Umbilical cord (tissue), 1 donor: ENCODE measurements at regions not wholly inside any gene's neighbourhood (a gene's known extent, or its start where the extent isn't known, plus 50 kb on each side); places are given as distances from the start of the nearest gene placed in this dataset.
A peak's percentile ranks its signal among the peaks of the same experiment; 100 is the strongest.
"Not testable (repeated sequence)": the region's sequence is repeated elsewhere in the genome, so short reads cannot be mapped to it uniquely, and the experiment has no call there.

Source experiments
- DNase-seq: peaks from one replicate; pipeline ENCODE4 v3.0.0-alpha.2; 2015; ENCODE audit warnings: low spot score

DNA sequence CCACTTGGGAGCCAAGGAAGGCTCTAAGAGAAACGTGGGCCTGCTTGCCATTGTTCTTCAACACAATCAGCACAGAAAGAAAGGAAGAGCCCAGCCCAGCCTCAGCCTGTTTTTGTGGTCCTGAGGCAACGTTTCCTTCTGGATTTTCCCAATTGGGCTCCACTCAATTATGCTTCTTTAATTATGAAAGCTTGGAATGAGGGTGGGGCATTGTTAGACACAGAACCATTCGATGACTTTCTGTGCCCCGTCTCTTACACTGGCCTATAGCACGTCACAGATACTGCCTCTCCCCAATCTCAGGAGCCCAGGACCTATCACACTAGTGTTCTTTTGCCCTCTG, 207.4 kb downstream of the ZFP36L2 start:
- no peak for DNase-seq

DNA sequence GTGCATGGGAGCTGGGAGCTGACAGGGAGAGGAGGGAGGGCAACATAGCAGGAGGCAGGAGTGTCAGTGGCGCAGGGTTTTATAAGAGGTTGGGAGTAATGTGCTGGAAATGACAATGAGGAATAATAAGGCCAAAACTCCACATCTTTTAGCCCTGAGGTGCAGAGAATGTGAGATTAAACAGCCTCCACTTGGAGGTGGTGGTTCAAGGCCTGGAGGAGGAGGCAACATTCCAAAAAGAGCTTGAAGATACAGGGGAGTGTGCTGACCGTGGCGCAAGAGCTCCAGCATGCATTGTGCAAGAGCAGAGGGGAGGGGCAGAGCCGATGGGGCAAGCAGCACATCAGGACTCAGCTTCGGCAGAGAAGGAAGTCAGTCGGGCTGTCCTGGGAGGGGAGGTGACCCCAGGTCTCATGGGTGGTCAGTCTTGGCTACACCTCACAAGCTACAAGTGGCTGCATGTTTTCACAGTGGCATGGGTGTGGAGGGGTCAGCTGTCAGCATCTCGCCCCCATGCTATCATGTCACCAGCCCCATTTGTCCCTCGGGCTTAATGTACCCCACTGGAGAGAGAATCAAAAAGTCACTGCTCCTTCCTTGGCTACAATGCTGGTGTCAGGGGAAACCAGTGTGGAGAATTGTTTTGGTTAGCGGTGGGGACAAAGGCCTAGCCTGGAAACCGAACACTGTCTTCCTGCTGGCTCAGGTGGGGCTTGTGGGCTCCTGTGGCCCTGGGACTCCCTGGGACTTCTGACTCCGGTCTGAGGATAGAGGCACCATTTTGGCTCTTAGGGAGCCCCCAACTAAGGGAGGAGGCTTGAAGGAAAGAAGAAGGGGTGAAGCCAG, 208.0 kb downstream of the ZFP36L2 start:
- peak; percentile 95 for DNase-seq

DNA sequence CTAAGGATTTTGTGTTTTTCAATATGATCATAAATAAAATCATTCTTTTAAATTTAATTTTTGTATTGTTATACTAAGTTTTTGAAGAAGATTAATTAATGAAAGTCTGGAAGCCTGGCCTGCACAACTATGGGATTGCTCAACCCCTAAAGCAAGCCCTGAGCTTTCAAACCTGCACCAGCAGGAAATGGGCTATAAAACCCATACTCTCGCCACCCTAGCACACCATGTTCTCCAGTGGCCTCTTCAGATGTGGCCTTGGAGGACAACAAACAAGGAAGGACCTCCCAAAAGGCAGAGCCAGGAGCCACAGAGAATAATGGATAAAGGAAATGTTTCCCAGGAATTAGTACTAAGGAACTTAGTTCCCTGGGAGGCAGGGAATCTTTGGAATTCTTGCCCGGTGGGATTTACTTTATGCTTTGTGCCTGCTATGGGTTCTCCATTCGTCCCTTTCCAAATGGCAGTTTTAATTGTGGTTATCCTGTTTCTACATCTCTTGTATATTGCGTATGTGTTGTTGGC, 212.5 kb downstream of the ZFP36L2 start:
- no peak for DNase-seq

DNA sequence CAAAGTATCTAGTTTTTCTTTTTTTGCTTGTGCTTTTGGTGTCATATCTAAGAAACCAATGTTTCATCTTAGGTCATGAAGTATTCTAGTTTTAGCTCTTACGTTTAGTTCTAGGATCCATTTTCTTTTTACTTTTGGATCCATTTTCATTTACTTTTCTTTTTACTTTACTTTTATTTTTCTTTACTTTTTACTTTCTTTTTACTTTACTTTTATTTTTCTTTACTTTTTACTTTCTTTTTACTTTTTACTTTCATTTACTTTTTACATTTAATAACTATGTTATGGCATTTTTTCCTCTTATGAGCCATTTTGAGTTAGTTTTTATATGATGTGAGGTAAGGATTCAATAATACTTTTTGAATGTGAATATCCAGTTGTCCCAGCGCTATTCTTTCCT, 213.4 kb downstream of the ZFP36L2 start:
- no peak for DNase-seq

DNA sequence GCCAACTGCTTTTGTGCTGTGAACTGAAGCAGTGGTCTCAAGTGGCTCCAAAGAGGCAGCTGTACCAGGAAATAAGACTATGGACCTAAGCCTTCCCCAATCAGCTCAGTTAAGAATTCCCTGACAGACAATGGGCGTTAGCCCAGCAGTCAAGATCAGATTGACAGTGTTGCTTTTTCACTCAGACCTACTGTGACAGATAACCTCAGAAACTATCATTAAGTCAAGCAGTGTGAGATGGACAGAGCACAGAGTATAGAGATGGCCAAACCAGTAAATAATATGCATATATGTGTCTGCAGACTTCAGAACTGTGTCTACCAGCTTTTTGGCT, 215.3 kb downstream of the ZFP36L2 start:
- no peak for DNase-seq

DNA sequence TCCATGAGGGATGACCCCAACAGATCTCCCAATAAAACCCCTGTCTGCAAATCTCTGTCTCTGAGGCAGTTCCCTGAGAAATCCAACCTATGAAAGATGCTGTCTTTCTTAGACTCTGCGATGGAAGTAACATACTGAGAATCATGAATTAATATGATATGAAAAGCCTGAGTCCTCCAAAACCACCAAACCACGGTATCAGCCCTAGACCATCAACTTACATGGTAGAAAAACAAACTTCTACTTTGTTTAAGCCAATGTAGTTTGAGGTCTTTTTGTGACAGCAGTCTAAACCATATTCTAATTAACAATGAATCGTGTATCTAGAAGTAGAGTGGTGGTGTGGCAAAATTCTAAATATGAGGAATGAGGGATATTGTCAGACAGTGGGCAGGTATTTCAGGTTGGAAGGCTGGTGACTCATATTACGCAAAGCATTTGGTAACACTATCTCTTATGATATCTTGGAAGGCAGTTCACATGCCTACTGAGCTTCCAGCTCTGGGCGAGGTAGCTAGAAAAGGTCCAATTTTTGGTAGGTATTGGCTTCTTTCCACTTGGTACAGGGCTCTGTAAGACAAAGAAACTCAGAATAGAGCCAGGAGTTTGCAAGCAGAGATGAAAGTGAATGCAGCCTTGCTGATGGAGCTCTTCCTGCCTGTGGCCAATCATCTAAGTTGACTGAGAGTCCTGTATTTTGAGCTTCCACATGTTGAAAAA, 215.8 kb downstream of the ZFP36L2 start:
- DNase-seq = no peak

DNA sequence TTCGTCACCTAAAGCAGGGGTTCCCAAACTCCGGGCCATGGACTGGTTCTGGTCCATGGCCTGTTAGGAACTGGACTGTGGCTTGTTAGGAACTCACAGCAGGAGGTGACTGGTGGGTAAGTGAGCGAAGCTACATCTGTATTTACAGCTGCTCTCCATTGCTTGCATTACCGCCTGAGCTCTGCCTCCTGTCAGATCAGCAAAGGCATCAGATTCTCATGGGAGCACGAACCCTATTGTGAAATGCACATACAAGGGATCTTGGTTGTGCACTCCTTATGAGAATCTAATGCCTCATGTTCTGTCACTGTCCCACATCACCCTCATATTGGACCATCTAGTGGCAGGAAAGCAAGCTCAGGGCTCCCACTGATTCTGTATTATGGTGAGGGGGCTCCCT, 217.0 kb downstream of the ZFP36L2 start:
- DNase-seq = no peak

DNA sequence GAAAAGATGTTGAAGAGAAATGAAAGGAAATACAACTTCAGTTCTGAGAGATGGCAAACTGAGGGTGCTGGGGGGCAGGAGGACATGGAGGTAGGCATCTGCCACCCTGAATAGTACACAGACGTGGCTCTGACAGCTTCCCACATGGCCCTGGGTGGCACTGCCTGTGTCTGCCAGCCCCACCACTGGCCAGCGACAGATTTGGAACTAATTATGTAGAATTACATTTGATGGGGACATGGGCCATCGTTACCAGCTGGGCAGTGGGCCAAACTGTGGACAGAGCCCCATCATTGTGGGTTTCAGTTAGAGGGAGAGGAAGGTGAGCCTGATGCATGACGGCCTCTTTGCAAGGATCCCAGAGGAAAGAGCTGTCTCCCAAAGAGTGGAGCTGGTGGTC, 216.0 kb upstream of the HAAO start:
- no peak for DNase-seq

DNA sequence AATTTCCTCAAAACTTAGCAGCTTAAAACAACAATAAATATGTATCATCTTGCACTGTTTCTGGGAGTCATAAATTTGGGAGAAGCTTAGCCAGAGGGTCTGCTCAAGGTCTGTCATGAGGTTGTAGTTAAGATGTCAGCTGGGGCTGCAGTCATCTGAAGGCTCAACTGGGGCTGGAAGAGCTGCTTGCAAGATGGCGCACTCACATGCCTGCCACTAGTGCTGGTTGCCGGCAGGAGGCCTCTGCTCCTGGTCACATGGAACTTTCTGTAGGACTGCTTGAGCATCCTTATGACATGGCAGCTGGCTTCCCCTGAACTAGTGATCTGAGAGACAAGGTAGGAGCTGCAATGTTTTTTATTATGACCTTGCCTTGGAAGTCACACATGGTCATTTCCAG, 215.5 kb upstream of the HAAO start:
- no peak for DNase-seq

DNA sequence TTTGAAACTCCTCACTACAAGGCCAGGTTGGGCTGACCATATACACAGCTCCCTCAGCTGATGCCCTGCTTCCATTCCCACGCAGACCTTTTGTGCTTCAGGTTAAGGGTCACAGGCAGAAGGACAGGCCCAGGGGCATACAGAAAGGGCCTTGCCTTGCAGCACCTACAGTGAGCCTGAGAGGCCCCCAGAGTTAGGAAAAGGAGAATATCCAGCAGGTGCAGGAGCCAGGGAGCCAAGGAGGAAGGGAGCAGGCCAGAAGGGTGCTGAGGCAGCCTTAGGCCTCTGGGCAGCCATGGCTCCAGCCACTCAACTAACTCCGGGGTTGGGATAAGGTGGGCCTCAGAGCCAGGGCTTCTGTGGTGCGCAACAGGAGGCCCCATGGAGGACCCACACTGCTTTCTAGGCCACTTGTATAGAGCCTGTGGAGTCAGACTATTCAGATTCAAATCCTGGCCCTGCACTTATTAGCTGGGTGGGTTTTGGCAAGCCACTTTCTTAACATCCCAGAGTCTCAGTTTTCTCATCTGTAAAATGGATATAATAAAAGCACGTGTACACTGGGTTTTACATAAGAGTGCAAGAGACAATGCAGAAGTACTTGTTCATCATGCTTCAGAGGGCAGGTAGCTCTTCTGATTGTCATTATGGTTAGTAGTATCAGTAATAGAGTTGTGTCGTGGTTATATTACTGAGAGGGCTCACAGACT, 214.6 kb upstream of the HAAO start:
- no peak for DNase-seq

DNA sequence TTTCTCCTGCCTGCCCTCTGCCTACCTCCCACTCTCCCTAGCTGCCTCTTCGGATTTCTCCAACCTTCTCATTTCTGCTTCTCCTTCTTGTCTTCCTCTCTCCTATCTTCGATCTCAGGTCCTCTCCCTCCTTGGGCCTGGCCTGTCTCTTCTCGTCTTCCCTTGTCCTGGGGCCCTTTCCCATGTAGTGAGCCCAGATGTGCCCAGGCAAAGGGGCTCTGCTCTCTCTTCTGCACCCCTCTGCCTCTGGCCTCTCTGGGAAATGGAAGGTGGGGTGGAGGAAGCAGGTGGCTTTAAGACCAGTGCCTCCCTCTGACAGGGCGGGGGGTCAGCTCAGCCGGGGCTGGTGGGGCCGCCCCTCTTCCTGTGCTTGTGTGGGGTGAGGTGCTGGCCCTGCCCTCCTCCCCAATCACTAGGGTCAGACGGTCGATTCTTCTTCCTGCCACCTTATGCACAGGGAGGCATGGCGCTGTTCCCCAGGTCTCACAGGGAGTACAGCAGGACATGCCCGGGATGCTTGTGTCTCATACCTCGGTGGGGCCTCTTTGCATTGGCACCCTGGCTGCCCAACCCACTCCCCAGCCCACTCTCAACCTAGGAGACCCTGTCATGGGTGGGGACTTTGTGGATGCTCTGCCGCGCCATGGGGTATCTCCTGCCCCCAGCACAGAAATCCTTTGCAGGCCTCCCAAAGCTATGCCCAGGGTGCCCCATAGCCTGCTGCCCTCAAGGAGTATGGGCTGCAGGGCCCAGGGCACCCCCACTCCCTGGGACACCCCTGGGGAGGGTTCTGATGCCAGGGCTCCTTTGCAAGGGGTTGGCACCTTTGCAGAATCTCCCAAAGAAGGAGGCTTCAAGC, 213.8 kb upstream of the HAAO start:
- DNase-seq = no peak

DNA sequence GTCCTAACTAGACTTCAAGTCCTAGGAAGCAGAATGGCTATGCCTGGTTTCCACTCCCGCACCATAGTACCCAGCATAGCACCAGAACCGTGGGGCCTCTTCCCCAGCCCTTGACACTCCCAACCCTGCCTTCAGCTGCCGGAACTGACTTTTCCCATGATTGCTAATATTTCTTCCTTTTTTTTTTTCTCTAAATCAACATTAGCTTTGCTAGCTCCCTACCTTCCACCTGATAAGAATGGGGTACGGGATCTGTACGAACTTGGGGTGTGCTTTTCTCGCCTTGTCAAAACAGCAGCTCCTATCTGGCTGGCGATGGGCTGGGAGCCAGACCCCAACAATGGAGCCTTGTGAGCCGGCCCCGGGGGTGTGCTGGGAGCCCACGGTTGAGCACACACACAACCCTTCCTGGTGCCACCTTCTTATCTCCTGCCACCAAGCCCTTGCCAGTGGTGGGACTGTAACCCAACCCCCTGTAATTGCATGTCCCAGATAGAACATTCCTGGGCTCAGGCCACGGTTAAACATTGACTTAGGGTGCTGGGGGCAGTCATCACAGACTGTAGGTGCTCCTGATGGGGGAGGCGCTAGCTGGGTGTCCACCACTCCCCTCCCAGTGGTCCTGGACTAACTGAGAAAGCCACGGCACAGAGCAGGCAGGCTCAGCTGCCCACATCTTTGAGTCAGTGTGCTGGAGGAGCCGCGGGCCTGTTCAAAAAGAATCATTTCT, 213.0 kb upstream of the HAAO start:
- DNase-seq = no peak

DNA sequence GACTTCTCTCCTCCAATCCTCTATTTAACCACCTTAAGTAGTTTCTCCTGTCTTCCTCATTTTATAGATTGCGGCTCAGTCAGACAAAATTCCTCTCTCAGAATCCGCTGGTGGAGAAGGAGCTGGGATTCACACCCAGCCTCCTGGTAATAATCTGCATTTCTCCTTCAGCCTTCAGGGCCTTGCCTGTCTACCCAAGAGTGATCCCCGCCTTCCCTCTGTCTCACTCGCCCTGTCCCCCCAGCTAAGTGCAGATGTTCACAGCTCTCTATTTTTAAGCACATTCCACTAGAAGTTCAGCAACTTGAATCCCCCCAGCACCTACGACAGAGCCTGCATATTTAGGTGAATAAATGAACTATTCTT, 212.5 kb upstream of the HAAO start:
- DNase-seq = no peak

DNA sequence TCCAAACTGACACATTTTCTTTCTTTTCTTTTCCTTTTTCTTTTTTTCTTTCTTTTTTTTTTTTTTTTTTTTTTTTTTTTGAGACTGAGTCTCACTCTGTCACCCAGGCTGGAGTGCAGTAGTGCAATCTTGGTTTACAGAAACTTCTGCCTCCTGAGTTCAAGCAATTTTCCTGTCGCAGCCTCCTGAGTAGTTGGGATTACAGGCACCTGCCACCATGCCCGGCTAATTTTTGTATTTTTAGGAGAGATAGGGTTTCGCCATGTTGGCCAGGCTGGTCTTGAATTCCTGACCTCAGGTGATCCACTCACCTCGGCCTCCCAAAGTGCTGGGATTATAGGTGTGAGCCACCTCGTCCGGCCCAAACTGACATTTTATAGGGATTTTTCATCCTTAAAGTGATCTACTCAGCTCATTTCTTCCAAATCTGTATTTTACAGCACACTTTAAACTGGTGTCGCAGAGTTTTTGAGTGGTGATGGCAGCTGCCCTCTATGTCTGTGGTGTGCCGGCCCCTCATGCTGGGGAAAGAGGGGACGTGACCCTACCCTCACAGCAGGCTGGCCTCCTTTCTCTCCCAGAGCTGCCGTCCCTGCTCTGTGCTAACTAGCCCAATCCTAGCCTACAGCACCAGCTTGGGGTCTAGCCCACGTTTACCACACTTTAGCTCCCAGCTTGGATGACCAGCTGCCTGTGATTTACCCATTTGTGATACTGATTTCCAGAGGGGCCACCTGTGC, 211.9 kb upstream of the HAAO start:
- not testable (repeated sequence) for DNase-seq

DNA sequence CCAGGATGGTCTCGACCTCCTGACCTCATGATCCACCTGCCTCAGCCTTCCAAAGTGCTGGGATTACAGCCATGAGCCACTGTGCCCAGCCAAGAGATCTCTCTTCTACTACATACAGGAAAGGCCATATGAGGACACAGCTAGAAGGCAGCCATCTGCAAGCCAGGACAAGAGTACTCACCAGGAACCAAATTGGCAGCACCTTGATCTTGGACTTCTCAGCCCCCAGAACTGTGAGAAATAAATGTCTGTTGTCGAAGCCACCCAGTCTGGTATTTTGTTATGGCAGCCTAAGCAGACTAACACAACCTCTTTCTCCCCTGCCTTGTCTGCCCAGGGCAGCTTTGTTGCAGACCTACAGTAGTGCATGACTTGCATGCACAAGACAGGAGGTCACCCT, 211.3 kb upstream of the HAAO start:
- DNase-seq = no peak

DNA sequence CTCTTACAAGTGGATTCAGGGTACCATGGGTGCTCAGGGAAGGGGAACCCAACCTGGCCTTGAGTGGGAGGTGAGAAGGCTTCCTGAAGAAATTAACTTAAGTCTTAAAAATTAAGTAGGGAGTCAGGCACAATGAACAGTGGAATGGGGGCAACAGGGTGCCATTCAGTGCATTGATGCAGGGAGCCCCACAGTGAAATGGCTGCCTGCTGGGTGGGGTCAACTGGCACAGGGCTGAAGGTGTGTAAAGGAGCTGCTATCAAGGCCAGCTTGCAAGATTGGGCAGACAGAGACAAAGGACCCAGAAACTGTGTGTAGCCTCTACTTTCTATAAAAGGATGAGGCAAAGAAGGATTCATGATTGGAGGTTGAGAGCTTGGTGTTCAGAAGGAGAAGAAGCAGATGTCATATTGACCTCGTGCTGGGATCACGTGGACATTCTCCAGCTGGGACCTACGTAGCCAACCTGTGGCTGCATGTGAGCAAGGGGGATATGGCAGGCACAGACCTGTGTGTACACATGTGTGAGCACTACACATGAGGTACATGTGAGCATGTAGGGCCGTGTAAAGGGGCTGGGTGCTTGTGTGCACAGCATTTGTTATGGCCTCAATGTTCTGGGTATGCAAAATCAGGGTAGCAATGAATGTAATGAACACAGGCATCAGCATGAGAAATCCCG, 209.5 kb upstream of the HAAO start:
- DNase-seq = no peak

DNA sequence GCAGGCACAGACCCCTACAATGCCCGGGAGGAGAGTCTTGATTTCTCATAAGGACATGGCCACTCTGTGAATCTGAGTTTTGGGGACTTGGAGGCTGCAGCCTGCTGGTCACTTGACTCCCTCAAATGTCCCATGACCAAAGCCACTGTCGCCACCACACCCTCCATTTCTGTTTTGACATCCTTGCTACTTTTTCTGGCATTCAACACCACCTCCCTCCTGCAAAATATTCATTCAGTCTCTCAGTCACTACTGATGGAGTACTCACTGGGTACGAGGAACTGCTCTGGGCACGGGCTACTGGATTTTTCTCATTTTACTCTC, 208.6 kb upstream of the HAAO start:
- DNase-seq = no peak

DNA sequence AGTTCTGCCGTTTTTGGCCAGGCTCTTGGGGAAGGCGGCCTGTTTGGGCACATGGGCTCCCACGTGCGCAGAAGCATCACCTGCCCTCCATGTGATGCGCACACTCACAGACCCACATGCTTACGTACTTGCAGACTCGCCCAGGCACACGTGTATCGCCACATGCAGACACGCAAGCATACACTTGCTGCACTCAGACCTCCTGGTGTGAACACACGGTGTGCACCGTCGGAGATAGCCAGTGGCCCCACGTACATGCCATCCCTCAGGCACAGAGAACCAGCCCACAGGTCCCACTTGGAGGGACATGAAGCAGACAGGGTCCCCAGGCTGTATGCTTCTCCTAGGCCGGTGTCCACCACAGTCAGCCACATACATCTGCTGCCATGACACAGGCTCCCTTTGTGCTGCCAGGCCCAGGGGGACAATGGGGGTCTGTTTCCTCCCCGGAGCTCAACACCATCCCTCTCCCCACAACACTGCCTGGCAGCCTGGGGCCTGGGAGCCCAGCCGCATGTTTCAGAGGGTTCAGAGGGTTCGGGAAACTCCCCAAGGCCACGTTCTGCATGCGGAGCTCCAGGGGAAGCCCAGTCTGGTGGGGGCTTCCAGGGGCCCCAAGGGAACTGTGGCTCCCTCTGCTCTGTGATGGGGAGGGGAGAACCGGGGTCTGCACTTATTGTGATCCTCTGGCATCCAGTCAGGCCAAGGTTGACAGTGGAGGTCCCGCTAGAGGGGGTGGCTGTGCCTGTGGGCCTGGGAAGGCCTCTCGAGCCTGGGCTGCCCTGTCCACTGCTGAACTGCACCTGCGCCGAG, 208.1 kb upstream of the HAAO start:
- DNase-seq = no peak

DNA sequence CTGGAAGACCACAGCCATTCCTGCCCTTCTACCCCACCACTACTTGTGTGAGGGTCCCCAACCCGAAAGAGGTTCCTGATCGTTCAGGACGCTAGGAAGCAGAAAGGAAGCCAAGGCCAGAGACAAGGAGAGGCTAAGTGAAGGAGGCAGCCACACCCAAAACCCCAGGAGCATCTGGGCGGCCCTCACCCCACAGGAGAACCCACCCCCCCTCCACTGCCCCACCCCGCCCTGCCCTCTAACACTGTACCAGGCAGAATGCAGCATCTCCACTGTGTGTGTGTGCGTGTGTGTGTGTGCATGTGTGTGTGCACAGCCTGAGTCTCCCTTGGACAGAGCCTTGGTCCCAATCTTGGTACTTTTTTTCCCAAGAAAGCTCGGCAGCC, 207.5 kb upstream of the HAAO start:
- no peak for DNase-seq
